ENCODE measurements at regions not wholly inside any gene's neighbourhood (a gene's known extent, or its start where the extent isn't known, plus 50 kb on each side); places are given as distances from the start of the nearest gene placed in this dataset.
"Not testable (repeated sequence)": the region's sequence is repeated elsewhere in the genome, so short reads cannot be mapped to it uniquely, and the experiment has no call there.

GRCh38 chr16:72729552-72729951, 318.4 kb downstream of the ZFHX3 start:
- in situ Hi-C loops (cut with MboI; ENCODE audit: low sequenced_read_pairs), result not testable (repeated sequence)

- in situ Hi-C loops (cut with MboI; ENCODE audit: low sequenced_read_pairs), result no loop called here
Observed at GRCh38 chr16:72728516-72728915, 319.4 kb downstream of the ZFHX3 start.

- in situ Hi-C loops (cut with MboI; ENCODE audit: low sequenced_read_pairs), result no loop called here
Observed at GRCh38 chr16:72727565-72727964, 320.4 kb downstream of the ZFHX3 start.

- in situ Hi-C loops (cut with MboI; ENCODE audit: low sequenced_read_pairs), result no loop called here
Observed at GRCh38 chr16:72725643-72726042, 322.3 kb downstream of the ZFHX3 start.

GRCh38 chr16:72723781-72724180, 324.1 kb downstream of the ZFHX3 start:
- in situ Hi-C loops (cut with MboI; ENCODE audit: low sequenced_read_pairs), result no loop called here

- in situ Hi-C loops (cut with MboI; ENCODE audit: low sequenced_read_pairs), result no loop called here
Observed at GRCh38 chr16:72722552-72722951, 325.4 kb downstream of the ZFHX3 start.

GRCh38 chr16:72721981-72722380, 325.9 kb downstream of the ZFHX3 start:
- in situ Hi-C loops (cut with MboI; ENCODE audit: low sequenced_read_pairs), result no loop called here

- in situ Hi-C loops (cut with MboI; ENCODE audit: low sequenced_read_pairs), result no loop called here
Observed at GRCh38 chr16:72715267-72715666, 332.7 kb downstream of the ZFHX3 start.

GRCh38 chr16:72711823-72712222, 336.1 kb downstream of the ZFHX3 start:
- in situ Hi-C loops (cut with MboI; ENCODE audit: low sequenced_read_pairs), result no loop called here

- in situ Hi-C loops (cut with MboI; ENCODE audit: low sequenced_read_pairs), result no loop called here
Observed at GRCh38 chr16:72705801-72706200, 342.1 kb downstream of the ZFHX3 start.

GRCh38 chr16:72704746-72705372, 343.1 kb downstream of the ZFHX3 start:
- in situ Hi-C loops (cut with MboI; ENCODE audit: low sequenced_read_pairs), result no loop called here

- in situ Hi-C loops (cut with MboI; ENCODE audit: low sequenced_read_pairs), result no loop called here
Observed at GRCh38 chr16:72689851-72690250, 358.1 kb downstream of the ZFHX3 start.

- in situ Hi-C loops (cut with MboI; ENCODE audit: low sequenced_read_pairs), result no loop called here
Observed at GRCh38 chr16:72680732-72681131, 367.2 kb downstream of the ZFHX3 start.

GRCh38 chr16:72679856-72680255, 368.1 kb downstream of the ZFHX3 start:
- in situ Hi-C loops (cut with MboI; ENCODE audit: low sequenced_read_pairs), result no loop called here

- in situ Hi-C loops (cut with MboI; ENCODE audit: low sequenced_read_pairs), result no loop called here
Observed at GRCh38 chr16:72677662-72678447, 370.1 kb downstream of the ZFHX3 start.

GRCh38 chr16:72673118-72673517, 374.8 kb downstream of the ZFHX3 start:
- in situ Hi-C loops (cut with MboI; ENCODE audit: low sequenced_read_pairs), result no loop called here

GRCh38 chr16:72666267-72666666, 381.7 kb downstream of the ZFHX3 start:
- in situ Hi-C loops (cut with MboI; ENCODE audit: low sequenced_read_pairs), result no loop called here

GRCh38 chr16:72665701-72666100, 382.2 kb downstream of the ZFHX3 start:
- in situ Hi-C loops (cut with MboI; ENCODE audit: low sequenced_read_pairs), result no loop called here

- in situ Hi-C loops (cut with MboI; ENCODE audit: low sequenced_read_pairs), result no loop called here
Observed at GRCh38 chr16:72664509-72665408, 383.2 kb downstream of the ZFHX3 start.

- in situ Hi-C loops (cut with MboI; ENCODE audit: low sequenced_read_pairs), result no loop called here
Observed at GRCh38 chr16:72664056-72664508, 383.8 kb downstream of the ZFHX3 start.

All from HL-60/S4 treated with retinoic acid at 250 ng/mL for 4 days and 3 days (cell line).